HG02642 (cell line): ENCODE measurements at regions not wholly inside any gene's neighbourhood (a gene's known extent, or its start where the extent isn't known, plus 50 kb on each side); places are given as distances from the start of the nearest gene placed in this dataset.
A peak's percentile ranks its signal among the peaks of the same experiment; 100 is the strongest.
"Not testable (repeated sequence)": the region's sequence is repeated elsewhere in the genome, so short reads cannot be mapped to it uniquely, and the experiment has no call there.

ENCODE experiments used
- ATAC-seq: cut with Tn5 transposase; IDR thresholded peaks from one replicate; pipeline ENCODE4 v1.9.1; 2021; ENCODE audit warnings: mild to moderate bottlenecking; ENCODE audit not compliant: unreplicated experiment, poor library complexity

DNA sequence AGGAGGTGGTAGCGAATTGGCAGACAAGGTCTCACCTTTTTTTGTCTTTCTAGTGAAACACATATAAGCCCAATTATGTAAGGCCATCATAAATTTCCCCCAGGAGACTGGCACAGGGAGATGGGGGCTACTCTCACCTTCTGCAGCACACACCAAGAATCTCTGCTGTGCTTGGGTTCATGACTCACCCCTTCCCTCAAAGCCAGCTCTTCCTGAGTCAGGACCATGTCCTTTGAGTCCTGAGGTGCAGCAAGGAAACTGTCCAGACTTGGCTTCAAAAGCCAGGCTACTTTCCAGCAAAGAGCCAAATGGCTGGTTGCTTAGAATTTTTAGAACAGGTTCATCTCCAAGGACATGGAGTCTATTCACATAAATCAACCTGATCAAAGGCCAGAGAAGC is 368.7 kb downstream of the BCL2L11 start:
- ATAC-seq = not testable (repeated sequence)

DNA sequence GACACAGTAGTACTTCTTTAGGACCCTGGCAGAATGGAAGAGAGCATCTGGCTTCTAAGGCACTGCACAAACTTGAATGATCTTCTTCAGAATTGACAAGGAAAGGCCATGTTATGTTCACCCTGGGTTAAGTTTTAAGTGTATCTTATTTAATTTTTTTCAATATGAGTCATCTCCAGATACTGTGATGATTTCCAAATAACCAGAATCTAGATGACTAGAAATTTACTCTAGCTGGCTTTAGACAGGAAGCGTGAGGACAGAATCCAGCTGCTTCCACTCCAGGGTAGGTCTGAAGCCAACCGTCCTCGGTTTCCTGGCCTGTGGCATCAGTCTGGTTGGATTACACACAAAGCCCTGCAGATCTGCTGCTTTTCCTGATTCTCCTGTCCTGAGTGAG is 370.5 kb downstream of the BCL2L11 start:
- ATAC-seq = not testable (repeated sequence)

DNA sequence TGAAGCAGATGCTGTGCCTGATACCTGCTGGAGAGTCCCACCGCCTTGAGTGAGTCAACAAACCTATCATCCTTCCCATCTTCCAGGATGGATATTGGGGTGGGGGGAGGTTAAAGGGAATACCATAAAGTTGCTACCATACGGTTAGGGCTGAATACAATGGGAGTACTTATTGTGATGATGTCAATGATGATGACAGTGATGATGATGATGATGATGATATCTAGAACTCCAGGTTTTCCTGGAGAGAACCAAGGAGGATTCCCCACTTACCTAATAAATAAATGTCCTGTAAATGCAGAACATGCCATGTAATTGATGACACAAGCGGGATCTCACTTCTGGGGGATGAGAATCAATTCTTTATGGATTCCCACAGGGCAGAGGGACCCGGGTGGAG is 370.9 kb downstream of the BCL2L11 start:
- ATAC-seq = not testable (repeated sequence)

DNA sequence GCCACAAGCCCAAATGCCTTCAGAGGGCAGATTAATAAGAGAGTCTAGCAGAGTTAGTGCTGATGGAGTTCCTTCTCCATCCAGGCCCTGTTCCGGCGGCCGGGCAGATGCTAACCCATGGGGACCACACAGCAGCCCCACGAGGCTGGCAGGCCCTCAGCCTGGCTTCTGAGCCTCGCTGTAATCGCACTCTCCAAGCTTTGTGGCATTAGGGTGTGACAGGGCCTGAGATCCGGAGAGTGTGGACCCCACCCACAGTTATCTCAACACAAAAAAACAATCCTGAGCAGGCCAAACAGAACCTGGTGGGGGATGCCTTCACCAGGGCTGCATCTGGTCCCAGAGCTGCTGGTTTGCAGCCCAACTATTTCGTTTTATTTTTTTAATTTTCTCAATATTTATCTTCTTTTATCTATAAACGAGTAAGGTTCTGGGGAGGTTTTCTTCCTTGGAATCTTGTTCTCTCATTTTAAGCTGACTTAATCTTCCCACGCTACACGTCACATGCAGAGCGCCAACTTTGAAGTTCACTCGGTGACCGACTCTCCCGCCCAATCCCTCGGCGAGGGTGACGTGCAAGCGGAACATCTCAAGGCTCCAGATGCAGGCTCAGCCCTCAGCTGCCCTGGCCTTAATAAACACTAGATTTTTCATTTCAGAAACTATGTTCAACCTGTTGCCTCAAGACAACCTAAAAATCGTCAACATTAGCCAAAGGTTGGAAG is 372.4 kb downstream of the BCL2L11 start:
- ATAC-seq = peak; percentile 4

GRCh38 chr2:111493720-111494078 is 373.0 kb downstream of the BCL2L11 start:
- peak; percentile 76 for ATAC-seq

DNA sequence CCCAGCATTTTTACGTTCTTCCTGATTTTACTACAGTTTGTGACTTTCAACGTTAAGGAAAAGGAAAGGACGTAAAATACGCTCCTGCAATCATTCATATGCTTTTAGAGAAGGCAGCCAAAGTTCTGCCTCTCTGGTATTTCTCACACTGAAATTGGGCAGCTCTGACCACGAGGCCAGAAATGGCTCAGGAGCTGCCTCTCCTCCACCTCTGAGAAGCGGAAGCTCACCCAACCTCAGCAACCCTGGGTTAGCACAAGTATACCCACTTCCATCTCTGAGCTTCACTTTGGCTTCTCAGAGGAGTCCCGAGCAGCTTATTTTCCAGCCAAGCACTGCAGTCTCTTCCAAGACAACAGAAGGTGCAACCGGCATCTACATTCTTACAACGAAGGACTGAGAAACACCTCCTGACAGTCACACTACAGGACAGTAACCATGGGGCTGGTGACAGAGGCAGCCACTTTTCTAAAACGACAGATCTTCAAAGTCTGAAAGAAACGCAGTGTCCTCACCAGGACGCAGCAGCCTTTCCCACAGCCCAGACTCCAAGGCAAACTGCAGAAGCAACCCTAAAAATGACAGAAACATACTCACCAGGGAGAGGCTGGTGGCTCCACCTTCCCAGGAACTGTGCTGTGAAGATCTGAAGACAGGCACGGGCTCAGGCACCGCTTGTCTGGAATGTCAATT is 373.7 kb downstream of the BCL2L11 start:
- ATAC-seq = peak; percentile 41

DNA sequence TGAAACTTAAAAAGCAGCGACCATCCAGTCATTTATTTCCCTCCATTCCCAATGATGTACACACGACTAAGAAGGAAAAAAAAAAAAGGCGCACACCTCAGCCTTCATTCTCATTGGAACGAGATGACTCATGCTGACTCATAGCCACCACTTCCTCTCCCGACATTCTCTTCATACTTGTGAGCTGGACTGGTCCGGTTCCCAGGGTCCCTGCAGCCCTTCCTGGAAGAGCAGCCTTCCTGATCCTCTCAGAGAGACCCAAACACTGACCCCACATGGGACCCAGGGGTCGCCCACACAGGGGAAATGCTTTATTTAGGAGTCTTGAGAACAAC is 374.2 kb downstream of the BCL2L11 start:
- peak; percentile 59 for ATAC-seq

GRCh38 chr2:111495636-111496035 is 374.9 kb downstream of the BCL2L11 start:
- not testable (repeated sequence) for ATAC-seq

DNA sequence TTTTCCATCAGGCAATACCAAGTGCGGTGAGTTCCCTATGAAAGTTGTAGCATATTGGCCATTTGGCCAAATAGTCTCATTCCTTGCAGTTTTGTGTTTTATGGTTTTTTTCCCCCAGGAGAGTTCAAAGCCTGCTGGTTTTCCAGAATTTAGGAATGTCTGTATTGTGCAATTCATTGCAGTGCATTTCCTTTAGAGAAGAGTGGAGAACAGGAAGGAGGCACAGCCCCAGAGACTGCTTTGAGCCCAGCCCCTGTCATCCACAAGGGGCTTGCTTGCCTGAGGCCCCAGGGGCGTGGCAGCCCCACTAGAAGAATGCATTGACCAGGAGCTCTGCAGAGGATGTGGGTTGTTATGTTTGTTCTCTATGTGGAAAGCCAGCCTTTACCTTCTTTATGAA is 375.5 kb downstream of the BCL2L11 start:
- not testable (repeated sequence) for ATAC-seq

DNA sequence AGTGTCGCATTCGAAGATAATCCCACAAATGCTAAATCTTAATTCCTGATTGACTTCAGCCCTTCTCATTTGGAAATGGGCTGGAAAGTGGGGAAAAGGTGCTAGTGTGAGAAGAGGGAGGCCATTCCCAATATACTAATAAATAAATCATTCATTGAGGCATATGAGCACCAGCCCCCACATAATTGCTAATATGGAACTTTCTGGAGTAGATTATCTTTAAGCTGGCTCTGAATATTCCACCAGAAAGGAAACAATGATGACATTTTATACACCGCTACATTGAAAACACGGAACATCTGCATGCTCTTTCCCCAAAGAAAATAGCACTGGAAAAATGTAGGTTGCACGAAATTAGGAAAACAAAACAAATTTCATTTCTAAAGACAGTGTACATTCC is 376.1 kb downstream of the BCL2L11 start:
- not testable (repeated sequence) for ATAC-seq

- ATAC-seq = not testable (repeated sequence)
Observed at GRCh38 chr2:111497270-111497669, 376.6 kb downstream of the BCL2L11 start.

- not testable (repeated sequence) for ATAC-seq
Observed at GRCh38 chr2:111500536-111501062, 379.9 kb downstream of the BCL2L11 start.

DNA sequence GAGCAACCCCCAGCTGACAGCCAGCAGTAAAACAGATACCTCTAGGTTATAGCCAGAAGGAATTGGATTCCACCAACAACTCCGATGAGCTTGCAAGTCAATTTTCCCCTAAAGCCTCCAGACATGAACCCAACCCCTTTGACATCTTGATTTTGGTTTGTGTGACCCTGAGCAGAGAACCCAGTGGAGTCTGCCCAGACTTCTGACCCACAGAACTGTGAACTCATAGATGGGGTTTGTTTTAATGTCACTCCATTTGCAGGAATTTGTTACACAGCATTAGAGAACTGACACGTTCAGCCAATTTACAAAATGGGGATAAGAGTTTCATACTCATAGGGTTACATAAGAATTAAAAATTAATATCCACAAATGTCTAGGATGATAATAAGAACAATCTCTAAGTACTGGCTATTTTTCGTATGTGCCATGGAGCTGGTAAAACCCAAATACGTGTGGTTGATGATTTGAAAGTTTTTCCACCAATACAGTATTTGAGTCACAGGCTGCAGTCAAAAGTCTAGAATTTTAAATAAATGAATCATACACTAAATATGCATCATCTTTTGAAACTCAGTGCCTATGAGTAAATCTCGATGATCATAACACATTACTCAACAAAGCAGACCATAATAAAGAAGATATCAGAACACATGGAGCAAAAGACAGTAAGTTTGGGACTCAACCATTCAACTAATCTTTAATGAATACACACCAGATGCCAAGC is 380.0 kb downstream of the ANAPC1 start:
- ATAC-seq = not testable (repeated sequence)

GRCh38 chr2:111504571-111504942 is 379.4 kb downstream of the ANAPC1 start:
- not testable (repeated sequence) for ATAC-seq

DNA sequence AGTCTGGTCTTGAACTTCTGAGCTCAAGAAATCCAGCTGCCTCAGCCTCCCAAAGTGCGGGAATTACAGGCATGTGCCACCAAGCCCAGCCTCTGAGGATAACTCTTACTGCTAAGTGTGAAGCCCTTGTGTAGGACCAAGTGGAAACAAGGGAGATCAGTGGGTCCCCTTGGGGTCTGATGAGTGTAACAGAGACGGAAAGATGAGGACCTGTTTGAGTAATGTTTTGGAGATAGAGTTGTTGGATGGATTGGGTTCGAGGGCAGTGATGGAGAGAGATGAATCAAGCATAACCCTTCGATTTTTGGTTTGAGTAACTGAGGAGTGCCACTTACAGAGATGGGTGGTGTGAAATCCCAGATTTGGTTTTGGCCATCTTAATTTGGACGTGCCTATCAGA is 378.7 kb downstream of the ANAPC1 start:
- ATAC-seq = not testable (repeated sequence)

- peak; percentile 97 for ATAC-seq
Observed at GRCh38 chr2:111506936-111507335, 377.1 kb downstream of the ANAPC1 start.

GRCh38 chr2:111509225-111509869 is 374.6 kb downstream of the ANAPC1 start:
- not testable (repeated sequence) for ATAC-seq

DNA sequence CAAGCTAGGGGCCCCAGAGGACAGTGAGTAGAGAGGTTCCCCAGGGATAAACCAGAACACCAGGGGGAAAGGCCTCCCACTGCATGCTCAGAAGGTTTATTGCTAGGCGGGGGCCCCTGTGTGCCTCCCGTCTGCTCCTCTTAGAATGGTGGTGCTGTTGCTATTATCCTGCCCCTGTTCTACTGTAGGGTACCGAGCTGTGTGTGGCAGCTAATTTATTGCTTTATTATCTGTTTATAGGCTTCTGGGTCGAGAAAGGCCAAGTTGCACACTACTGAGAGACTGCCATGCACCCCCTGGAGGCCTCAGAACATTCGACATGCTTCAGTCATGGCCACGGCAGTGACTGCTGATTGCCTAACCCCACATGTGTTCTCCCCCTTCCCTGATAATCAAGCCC is 373.6 kb downstream of the ANAPC1 start:
- ATAC-seq = not testable (repeated sequence)

DNA sequence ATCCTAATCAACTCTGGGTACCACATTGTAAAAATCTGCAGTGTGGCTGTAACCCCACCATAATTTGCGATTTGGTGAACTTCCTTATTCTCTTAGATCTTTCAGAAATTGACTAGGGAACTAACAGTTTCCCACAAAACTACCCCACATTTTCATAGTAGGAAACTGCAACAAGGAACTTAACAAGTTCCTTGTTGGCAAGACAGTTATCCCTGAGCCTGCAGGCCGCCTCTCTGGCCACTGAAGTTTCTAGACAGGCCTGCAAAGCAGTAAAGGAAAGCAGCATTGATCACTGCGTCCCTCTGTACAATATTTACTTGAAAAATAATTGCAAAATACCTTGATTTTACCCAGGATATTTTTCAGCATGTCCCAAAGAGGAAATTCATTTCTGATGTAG is 372.9 kb downstream of the ANAPC1 start:
- ATAC-seq = not testable (repeated sequence)

DNA sequence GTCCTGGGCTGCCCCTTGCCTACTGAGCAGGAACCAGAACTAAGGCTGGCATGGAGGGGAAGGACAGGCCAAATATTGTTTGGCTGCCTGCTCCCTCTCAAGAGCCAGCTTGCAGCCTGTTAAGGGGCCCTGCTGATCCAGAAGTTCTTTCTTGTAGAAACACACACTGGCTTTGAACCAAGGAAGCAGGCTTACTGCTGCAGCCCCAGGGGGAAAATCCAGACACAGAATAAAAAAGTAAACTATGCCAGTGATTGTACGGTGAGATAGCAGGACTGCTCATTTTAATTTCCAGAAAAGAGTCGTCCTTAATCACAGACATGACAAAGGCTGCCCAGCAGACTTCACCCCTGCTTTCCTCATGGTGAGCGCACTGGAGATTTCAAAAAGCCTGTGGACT is 371.6 kb downstream of the ANAPC1 start:
- not testable (repeated sequence) for ATAC-seq

DNA sequence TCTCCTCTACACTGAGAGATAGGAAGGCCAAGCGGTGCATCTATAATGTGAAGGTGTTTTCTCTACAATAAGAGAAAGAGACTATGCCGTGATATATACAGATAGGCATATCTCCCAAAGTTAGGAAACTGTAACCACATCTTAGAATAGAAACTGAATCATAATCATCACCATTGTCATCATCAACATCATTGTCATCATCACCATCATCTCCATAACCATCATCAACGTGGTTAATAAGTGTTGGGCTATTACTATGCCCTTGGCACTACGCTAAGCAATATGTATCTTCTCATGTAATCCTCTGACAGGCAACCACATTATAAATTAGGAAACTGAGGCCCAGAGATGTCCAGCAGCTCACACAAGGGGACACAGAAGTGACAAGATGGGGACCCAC is 369.9 kb downstream of the ANAPC1 start:
- not testable (repeated sequence) for ATAC-seq
